ENCODE measurements at regions not wholly inside any gene's neighbourhood (a gene's known extent, or its start where the extent isn't known, plus 50 kb on each side); places are given as distances from the start of the nearest gene placed in this dataset.
"Not testable (repeated sequence)": the region's sequence is repeated elsewhere in the genome, so short reads cannot be mapped to it uniquely, and the experiment has no call there.

GRCh38 chr3:72643635-72644034, 204.6 kb downstream of the SHQ1 start:
- H2BK5ac ChIP-seq (ENCODE audit: low read depth, low read length, poor library complexity, severe bottlenecking); H3K9ac ChIP-seq (ENCODE audit: low read depth, low read length); H3K36me3 ChIP-seq (ENCODE audit: control insufficient read depth, insufficient read depth, low read length); DNase-seq; H2AFZ ChIP-seq (replicated peaks; ENCODE audit: low read length, poor library complexity); H3K23ac ChIP-seq (ENCODE audit: low read depth, low read length); H3K56ac ChIP-seq (ENCODE audit: extremely low read depth, insufficient read depth, low read length); H3K4me3 ChIP-seq (ENCODE audit: insufficient read depth, low read depth, low read length); H3K18ac ChIP-seq (ENCODE audit: low read depth, low read length); dilution Hi-C loops (cut with HindIII; ENCODE audit: low sequenced_read_pairs, unreplicated experiment); H3K9me1 ChIP-seq (ENCODE audit: insufficient read depth, low read length); H3K4me2 ChIP-seq (ENCODE audit: low read depth, low read length); H4K5ac ChIP-seq (ENCODE audit: low read depth, low read length); H3K27ac ChIP-seq (ENCODE audit: insufficient read depth, low read length); H3K79me1 ChIP-seq (ENCODE audit: low read depth in 1 of 2, low read length in 2 of 2); H3K4me1 ChIP-seq (ENCODE audit: control insufficient read depth, insufficient read depth, low read length); H2AK5ac ChIP-seq (ENCODE audit: low read depth, low read length); H2AK9ac ChIP-seq (replicated peaks; ENCODE audit: low read depth, low read length, poor library complexity); H3K14ac ChIP-seq (replicated peaks; ENCODE audit: low read depth, low read length); ATAC-seq (ENCODE audit: low read depth); H4K20me1 ChIP-seq (ENCODE audit: insufficient read depth, low read length); H2BK15ac ChIP-seq (ENCODE audit: low read depth, low read length); H2BK20ac ChIP-seq (ENCODE audit: low read depth, low read length); H2BK120ac ChIP-seq (ENCODE audit: low read depth, low read length); H4K91ac ChIP-seq (ENCODE audit: insufficient read depth, low read depth, low read length); H3K9me3 ChIP-seq (ENCODE audit: control insufficient read depth, insufficient read depth, low read length); H3K4ac ChIP-seq (ENCODE audit: low read depth, low read length); BruUV-seq (replicated peaks); POLR2A ChIA-PET (ENCODE audit: unreplicated experiment); in situ Hi-C loops (cut with MboI; ENCODE audit: low sequenced_read_pairs); intact Hi-C loops (cut with micrococcal nuclease); H4K8ac ChIP-seq (ENCODE audit: low read depth in 2 of 2, low read length in 2 of 2): not testable (repeated sequence)
- CTCF ChIA-PET: interaction anchor here (0.7 kb wide), 1 partner anchor 91 kb away, joined by 4 read pairs; no protein-coding TSS in a partner anchor
- 91% methylated on average over 6 of the region's 8 CpGs; no CpG with 5 or more reads in 1 of the 2 experiments for whole genome bisulfite sequencing, 2 experiments (ENCODE audit: extremely low coverage in 2 of 2, insufficient read length in 1 of 2)
- peaks cover 13% of the 10 kb centered on the region for H3K27me3 ChIP-seq (ENCODE audit: control insufficient read depth, insufficient read depth, low read length)

All from IMR-90 (cell line).